Activated T-cell treated with anti-CD3 and anti-CD28 coated beads, Interleukin-2, amount 50 U/mL, for 4 hours (primary cell): ENCODE measurements at regions not wholly inside any gene's neighbourhood (a gene's known extent, or its start where the extent isn't known, plus 50 kb on each side); places are given as distances from the start of the nearest gene placed in this dataset.
"Not testable (repeated sequence)": the region's sequence is repeated elsewhere in the genome, so short reads cannot be mapped to it uniquely, and the experiment has no call there.

ENCODE experiments used
- ATAC-seq, 2 donors: fragments of 200-7000 bp; cut with Tn5 transposase; one replicate each; pipeline ENCODE4 v1.10.0; 2021
- DNase-seq: peaks from one replicate; pipeline ENCODE4 v3.0.0-alpha.2; 2020
- H3K27me3 Mint-ChIP-seq: one replicate; pipeline ENCODE4 v1.8.0; 2021; ENCODE audit warnings: low read depth, mixed read lengths
- H3K36me3 Mint-ChIP-seq: one replicate; pipeline ENCODE4 v1.8.0; 2022; ENCODE audit warnings: mixed read lengths; ENCODE audit not compliant: insufficient read depth
- H3K4me1 Mint-ChIP-seq: one replicate; pipeline ENCODE4 v1.8.0; 2021; ENCODE audit warnings: low read depth, mixed read lengths
- H3K4me3 Mint-ChIP-seq: one replicate; pipeline ENCODE4 v1.8.0; 2021; ENCODE audit warnings: mild to moderate bottlenecking, moderate library complexity, mixed read lengths
- H3K9me3 Mint-ChIP-seq: one replicate; pipeline ENCODE4 v1.8.0; 2021; ENCODE audit warnings: mixed read lengths

GRCh38 chr6:130643361-130643760 lies 183.8 kb upstream of the SMLR1 start:
- peaks cover 3% of the 10 kb centered on the region for H3K4me1 Mint-ChIP-seq
- H3K4me3 Mint-ChIP-seq: no peak overlapping the region
- H3K27me3 Mint-ChIP-seq: no peaks in the 10 kb centered on the region
- peaks cover 17% of the 10 kb centered on the region for H3K9me3 Mint-ChIP-seq
- DNase-seq: no peak
- peaks cover 7% of the 10 kb centered on the region for H3K36me3 Mint-ChIP-seq
- ATAC-seq: no peak

- ATAC-seq: no peak
- no peaks in the 10 kb centered on the region for H3K27me3 Mint-ChIP-seq
- no peak for DNase-seq
- peaks cover 7% of the 10 kb centered on the region for H3K36me3 Mint-ChIP-seq
- no peak overlapping the region for H3K4me3 Mint-ChIP-seq
- peaks cover 17% of the 10 kb centered on the region for H3K9me3 Mint-ChIP-seq
- peaks cover 3% of the 10 kb centered on the region for H3K4me1 Mint-ChIP-seq
These were observed 183.0 kb upstream of the SMLR1 start for GRCh38 chr6:130644175-130644574.

GRCh38 chr6:130644769-130645168 lies 182.4 kb upstream of the SMLR1 start:
- not testable (repeated sequence) for H3K4me1 Mint-ChIP-seq

GRCh38 chr6:130647246-130647645 lies 180.0 kb upstream of the SMLR1 start:
- ATAC-seq (no peak), DNase-seq (no peak)
- no peaks in the 10 kb centered on the region for H3K4me1 Mint-ChIP-seq
- peaks cover 16% of the 10 kb centered on the region for H3K9me3 Mint-ChIP-seq
- peaks cover 7% of the 10 kb centered on the region for H3K36me3 Mint-ChIP-seq
- H3K27me3 Mint-ChIP-seq: no peaks in the 10 kb centered on the region
- H3K4me3 Mint-ChIP-seq: no peak overlapping the region

More at GRCh38 chr6:130644769-130645168, 182.4 kb upstream of the SMLR1 start:
- peaks cover 17% of the 10 kb centered on the region for H3K9me3 Mint-ChIP-seq
- H3K36me3 Mint-ChIP-seq, H3K4me3 Mint-ChIP-seq, H3K27me3 Mint-ChIP-seq, ATAC-seq, DNase-seq: not testable (repeated sequence)

- DNase-seq (no peak), ATAC-seq (no peak)
- Mint-ChIP-seq H3K36me3 (no peaks in the 10 kb centered on the region), H3K4me1 (no peaks in the 10 kb centered on the region), H3K4me3 (no peak overlapping the region), H3K27me3 (no peaks in the 10 kb centered on the region), H3K9me3 (no peaks in the 10 kb centered on the region)
These were observed 171.6 kb upstream of the SMLR1 start for GRCh38 chr6:130655586-130655985.

GRCh38 chr6:130661077-130661476 lies 166.1 kb upstream of the SMLR1 start:
- Mint-ChIP-seq H3K9me3 (no peaks in the 10 kb centered on the region), H3K27me3 (no peaks in the 10 kb centered on the region), H3K36me3 (no peaks in the 10 kb centered on the region), H3K4me1 (no peaks in the 10 kb centered on the region), H3K4me3 (no peak overlapping the region)
- DNase-seq (no peak), ATAC-seq (no peak)

GRCh38 chr6:130666786-130667185 lies 160.4 kb upstream of the SMLR1 start:
- H3K36me3 Mint-ChIP-seq: no peaks in the 10 kb centered on the region
- DNase-seq (no peak), ATAC-seq (no peak)
- no peaks in the 10 kb centered on the region for H3K4me1 Mint-ChIP-seq
- H3K4me3 Mint-ChIP-seq: no peak overlapping the region
- no peaks in the 10 kb centered on the region for H3K27me3 Mint-ChIP-seq
- no peaks in the 10 kb centered on the region for H3K9me3 Mint-ChIP-seq

GRCh38 chr6:130670142-130670541 lies 157.1 kb upstream of the SMLR1 start:
- H3K36me3 Mint-ChIP-seq: no peaks in the 10 kb centered on the region

GRCh38 chr6:130671119-130671518 lies 156.1 kb upstream of the SMLR1 start:
- Mint-ChIP-seq H3K36me3 (no peaks in the 10 kb centered on the region), H3K4me1 (peaks cover 3% of the 10 kb centered on the region), H3K9me3 (no peaks in the 10 kb centered on the region), H3K4me3 (no peak overlapping the region), H3K27me3 (no peaks in the 10 kb centered on the region)
- DNase-seq (no peak), ATAC-seq (no peak)

More at GRCh38 chr6:130670142-130670541, 157.1 kb upstream of the SMLR1 start:
- no peaks in the 10 kb centered on the region for H3K27me3 Mint-ChIP-seq
- no peak for DNase-seq
- H3K4me1 Mint-ChIP-seq: peaks cover 2% of the 10 kb centered on the region
- H3K9me3 Mint-ChIP-seq: no peaks in the 10 kb centered on the region
- no peak overlapping the region for H3K4me3 Mint-ChIP-seq
- no peak for ATAC-seq

- no peaks in the 10 kb centered on the region for H3K9me3 Mint-ChIP-seq
- no peaks in the 10 kb centered on the region for H3K36me3 Mint-ChIP-seq
- H3K4me3 Mint-ChIP-seq: no peak overlapping the region
- ATAC-seq (no peak), DNase-seq (no peak)
- peaks cover 6% of the 10 kb centered on the region for H3K4me1 Mint-ChIP-seq
- no peaks in the 10 kb centered on the region for H3K27me3 Mint-ChIP-seq
These were observed 155.6 kb upstream of the SMLR1 start for GRCh38 chr6:130671577-130671976.

GRCh38 chr6:130672153-130672552 lies 155.1 kb upstream of the SMLR1 start:
- peaks cover 6% of the 10 kb centered on the region for H3K4me1 Mint-ChIP-seq
- no peak for DNase-seq
- no peak overlapping the region for H3K4me3 Mint-ChIP-seq
- H3K9me3 Mint-ChIP-seq: peaks cover 5% of the 10 kb centered on the region
- no peaks in the 10 kb centered on the region for H3K27me3 Mint-ChIP-seq
- no peaks in the 10 kb centered on the region for H3K36me3 Mint-ChIP-seq
- no peak for ATAC-seq

- H3K4me3 Mint-ChIP-seq: no peak overlapping the region
- no peaks in the 10 kb centered on the region for H3K27me3 Mint-ChIP-seq
- ATAC-seq: no peak
- H3K36me3 Mint-ChIP-seq: peaks cover 2% of the 10 kb centered on the region
- peaks cover 6% of the 10 kb centered on the region for H3K4me1 Mint-ChIP-seq
- H3K9me3 Mint-ChIP-seq: peaks cover 20% of the 10 kb centered on the region
- no peak for DNase-seq
These were observed 152.6 kb upstream of the SMLR1 start for GRCh38 chr6:130674604-130675003.

- H3K4me1 Mint-ChIP-seq: peaks cover 6% of the 10 kb centered on the region
- no peaks in the 10 kb centered on the region for H3K27me3 Mint-ChIP-seq
- H3K9me3 Mint-ChIP-seq: peaks cover 20% of the 10 kb centered on the region
- peaks cover 2% of the 10 kb centered on the region for H3K36me3 Mint-ChIP-seq
- DNase-seq: no peak
- ATAC-seq: peak in 1 of 2 donors; percentile 41
- no peak overlapping the region for H3K4me3 Mint-ChIP-seq
These were observed 152.1 kb upstream of the SMLR1 start for GRCh38 chr6:130675072-130675471.

- peaks cover 20% of the 10 kb centered on the region for H3K9me3 Mint-ChIP-seq
- no peak overlapping the region for H3K4me3 Mint-ChIP-seq
- DNase-seq (no peak), ATAC-seq (no peak)
- H3K27me3 Mint-ChIP-seq: no peaks in the 10 kb centered on the region
- peaks cover 6% of the 10 kb centered on the region for H3K4me1 Mint-ChIP-seq
- H3K36me3 Mint-ChIP-seq: peaks cover 2% of the 10 kb centered on the region
These were observed 151.0 kb upstream of the SMLR1 start for GRCh38 chr6:130676077-130676772.

- ATAC-seq (no peak), DNase-seq (no peak)
- peaks cover 20% of the 10 kb centered on the region for H3K9me3 Mint-ChIP-seq
- peaks cover 2% of the 10 kb centered on the region for H3K36me3 Mint-ChIP-seq
- no peak overlapping the region for H3K4me3 Mint-ChIP-seq
- H3K27me3 Mint-ChIP-seq: no peaks in the 10 kb centered on the region
- peaks cover 6% of the 10 kb centered on the region for H3K4me1 Mint-ChIP-seq
These were observed 150.4 kb upstream of the SMLR1 start for GRCh38 chr6:130676773-130677144.
